Gastrocnemius medialis (tissue), 4 donors: ENCODE measurements at regions not wholly inside any gene's neighbourhood (a gene's known extent, or its start where the extent isn't known, plus 50 kb on each side); places are given as distances from the start of the nearest gene placed in this dataset.

Experiments
- POLR2A ChIP-seq, 2 donors: fragments of 450-650 bp; IDR thresholded peaks; one replicate each; pipeline ENCODE4 v1.6.1; 2017; ENCODE audit warnings: antibody characterized with exemption in 2 of 2, mild to moderate bottlenecking in 2 of 2, moderate library complexity in 2 of 2
- TF ChIP-seq, protein P1 (sequence below), 5 experiments: fragments of 450-650 bp in 3 of 5; fragments of 200-600 bp in 2 of 5; sonication (generic) in 2 of 5; IDR thresholded peaks in 4 of 5; conservative IDR thresholded peaks in 1 of 5; 1 replicate in 4 of 5; 2 replicates in 1 of 5; pipeline ENCODE4 v1.5.1; 2016 to 2019; ENCODE audit warnings: antibody characterized with exemption in 5 of 5, mild to moderate bottlenecking in 3 of 5, moderate library complexity in 3 of 5

DNA sequence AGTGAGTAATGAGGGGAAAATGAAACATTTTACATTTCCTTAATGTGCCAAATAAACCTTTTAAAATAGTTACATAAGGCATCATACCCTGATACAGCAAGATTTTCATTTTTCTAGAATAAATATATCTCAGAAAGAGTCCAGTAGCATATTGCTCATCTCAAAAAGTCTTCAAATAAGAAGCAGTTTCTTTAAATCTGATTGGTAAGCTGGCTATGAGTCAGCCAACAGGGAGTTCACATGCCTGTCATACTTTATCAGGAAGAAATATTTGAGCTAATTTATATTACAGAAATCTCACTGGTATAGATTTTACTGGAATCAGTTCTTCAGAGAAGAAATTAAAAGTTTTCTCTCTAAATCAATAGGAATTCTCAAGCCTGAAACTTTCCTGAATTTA lies 258.1 kb downstream of the C11orf87 start:
- TF ChIP-seq, protein P1, sequence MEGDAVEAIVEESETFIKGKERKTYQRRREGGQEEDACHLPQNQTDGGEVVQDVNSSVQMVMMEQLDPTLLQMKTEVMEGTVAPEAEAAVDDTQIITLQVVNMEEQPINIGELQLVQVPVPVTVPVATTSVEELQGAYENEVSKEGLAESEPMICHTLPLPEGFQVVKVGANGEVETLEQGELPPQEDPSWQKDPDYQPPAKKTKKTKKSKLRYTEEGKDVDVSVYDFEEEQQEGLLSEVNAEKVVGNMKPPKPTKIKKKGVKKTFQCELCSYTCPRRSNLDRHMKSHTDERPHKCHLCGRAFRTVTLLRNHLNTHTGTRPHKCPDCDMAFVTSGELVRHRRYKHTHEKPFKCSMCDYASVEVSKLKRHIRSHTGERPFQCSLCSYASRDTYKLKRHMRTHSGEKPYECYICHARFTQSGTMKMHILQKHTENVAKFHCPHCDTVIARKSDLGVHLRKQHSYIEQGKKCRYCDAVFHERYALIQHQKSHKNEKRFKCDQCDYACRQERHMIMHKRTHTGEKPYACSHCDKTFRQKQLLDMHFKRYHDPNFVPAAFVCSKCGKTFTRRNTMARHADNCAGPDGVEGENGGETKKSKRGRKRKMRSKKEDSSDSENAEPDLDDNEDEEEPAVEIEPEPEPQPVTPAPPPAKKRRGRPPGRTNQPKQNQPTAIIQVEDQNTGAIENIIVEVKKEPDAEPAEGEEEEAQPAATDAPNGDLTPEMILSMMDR (IDR thresholded peaks at IDR 0.05 in 4 of 5, conservative IDR thresholded peaks at IDR 0.05 in 1 of 5): no peak
- TF ChIP-seq POLR2A (IDR thresholded peaks at IDR 0.05): no peak
